ENCODE measurements at regions not wholly inside any gene's neighbourhood (a gene's known extent, or its start where the extent isn't known, plus 50 kb on each side); places are given as distances from the start of the nearest gene placed in this dataset.
A peak's percentile ranks its signal among the peaks of the same experiment; 100 is the strongest.

DNA sequence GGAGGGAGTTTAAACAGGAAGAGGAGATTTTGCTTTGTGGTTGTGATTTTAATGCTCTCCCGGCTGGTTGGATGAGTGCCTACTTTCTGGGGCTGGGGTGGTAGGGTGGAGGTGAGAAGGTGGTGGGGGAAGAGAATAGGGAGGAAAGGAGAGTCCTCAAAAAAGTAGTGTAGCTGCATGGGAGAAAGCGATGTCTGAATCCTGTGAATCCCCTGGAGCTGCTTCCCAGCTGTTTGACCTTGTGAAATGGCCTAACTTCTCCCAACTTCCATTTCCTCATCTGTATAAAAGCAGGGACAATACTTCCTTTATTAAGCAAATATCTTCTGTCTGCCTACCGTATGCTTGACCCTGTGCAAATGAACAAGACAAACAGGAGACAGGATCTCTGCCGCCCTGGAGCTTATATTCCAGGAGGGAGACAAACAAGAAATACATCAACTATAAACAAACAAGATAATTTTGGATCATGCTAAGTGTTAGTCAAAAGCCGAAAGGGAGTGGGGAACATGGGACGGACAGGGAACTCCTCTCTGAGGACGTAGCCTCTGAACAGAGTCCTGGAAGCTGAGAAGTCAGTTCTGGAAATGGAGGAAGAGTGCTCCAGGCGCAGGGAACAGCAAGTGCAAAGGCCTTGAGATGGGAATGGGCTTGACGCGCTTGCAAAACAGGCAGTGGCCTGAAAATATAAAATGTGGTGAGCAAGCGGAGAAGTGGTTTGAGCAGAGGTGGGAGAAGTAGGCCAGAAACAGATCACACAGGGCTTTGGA is 103.5 kb downstream of the SPRY4 start:
- H3K4me3 ChIP-seq (replicated peaks; ENCODE audit: low read depth, low read length) = no peak overlapping the region
- TF ChIP-seq, protein P1, sequence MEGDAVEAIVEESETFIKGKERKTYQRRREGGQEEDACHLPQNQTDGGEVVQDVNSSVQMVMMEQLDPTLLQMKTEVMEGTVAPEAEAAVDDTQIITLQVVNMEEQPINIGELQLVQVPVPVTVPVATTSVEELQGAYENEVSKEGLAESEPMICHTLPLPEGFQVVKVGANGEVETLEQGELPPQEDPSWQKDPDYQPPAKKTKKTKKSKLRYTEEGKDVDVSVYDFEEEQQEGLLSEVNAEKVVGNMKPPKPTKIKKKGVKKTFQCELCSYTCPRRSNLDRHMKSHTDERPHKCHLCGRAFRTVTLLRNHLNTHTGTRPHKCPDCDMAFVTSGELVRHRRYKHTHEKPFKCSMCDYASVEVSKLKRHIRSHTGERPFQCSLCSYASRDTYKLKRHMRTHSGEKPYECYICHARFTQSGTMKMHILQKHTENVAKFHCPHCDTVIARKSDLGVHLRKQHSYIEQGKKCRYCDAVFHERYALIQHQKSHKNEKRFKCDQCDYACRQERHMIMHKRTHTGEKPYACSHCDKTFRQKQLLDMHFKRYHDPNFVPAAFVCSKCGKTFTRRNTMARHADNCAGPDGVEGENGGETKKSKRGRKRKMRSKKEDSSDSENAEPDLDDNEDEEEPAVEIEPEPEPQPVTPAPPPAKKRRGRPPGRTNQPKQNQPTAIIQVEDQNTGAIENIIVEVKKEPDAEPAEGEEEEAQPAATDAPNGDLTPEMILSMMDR (IDR thresholded peaks at IDR 0.05; ENCODE audit: low read length, missing control alignments) = no peak
- peak; percentile 37 for DNase-seq (ENCODE audit: low read depth)

DNA sequence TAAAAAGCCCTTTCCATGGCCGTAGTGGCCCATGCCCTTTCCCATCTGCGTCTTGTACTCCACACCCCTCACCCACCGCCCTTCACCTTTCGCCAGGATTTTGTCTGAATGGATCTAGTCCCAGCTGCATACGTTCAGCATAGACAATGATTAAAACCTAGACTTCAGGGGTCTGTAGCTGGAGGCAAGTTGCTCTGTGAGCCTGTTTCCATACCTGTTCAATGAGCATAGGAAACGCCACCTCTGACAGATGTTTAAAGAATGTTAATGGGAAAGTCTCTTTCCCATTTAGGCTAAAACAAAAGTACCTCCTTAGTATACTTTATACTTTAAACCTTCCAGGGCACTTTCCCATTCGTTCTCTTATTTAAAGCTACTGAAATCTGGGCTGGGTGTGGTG is 105.7 kb downstream of the SPRY4 start:
- DNase-seq (ENCODE audit: low read depth) = no peak
- H3K4me3 ChIP-seq (replicated peaks; ENCODE audit: low read depth, low read length) = no peak overlapping the region
- TF ChIP-seq, protein P1 (IDR thresholded peaks at IDR 0.05; ENCODE audit: low read length, missing control alignments) = no peak

DNA sequence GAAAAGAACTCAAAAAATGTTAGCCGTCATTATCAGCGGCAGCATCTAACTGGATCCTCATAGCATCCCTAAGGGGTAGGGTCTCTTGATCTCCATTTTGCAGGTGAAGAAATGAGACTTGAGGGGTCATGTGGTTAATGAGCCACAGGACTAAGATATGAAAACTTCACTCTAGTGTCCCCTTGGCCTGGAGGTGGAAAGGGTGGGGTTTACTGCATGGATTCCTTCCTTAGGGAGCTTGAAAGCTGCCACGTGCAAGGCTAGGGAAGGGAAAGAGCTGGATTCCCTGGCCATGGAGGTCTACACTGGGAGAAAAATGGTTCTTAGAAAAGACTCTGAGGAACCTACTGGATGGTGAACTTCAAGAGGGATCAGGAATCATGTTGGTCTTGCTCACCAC is 107.9 kb downstream of the SPRY4 start:
- no peak overlapping the region for H3K4me3 ChIP-seq (replicated peaks; ENCODE audit: low read depth, low read length)
- DNase-seq (ENCODE audit: low read depth) = no peak
- TF ChIP-seq, protein P1 (IDR thresholded peaks at IDR 0.05; ENCODE audit: low read length, missing control alignments) = no peak

DNA sequence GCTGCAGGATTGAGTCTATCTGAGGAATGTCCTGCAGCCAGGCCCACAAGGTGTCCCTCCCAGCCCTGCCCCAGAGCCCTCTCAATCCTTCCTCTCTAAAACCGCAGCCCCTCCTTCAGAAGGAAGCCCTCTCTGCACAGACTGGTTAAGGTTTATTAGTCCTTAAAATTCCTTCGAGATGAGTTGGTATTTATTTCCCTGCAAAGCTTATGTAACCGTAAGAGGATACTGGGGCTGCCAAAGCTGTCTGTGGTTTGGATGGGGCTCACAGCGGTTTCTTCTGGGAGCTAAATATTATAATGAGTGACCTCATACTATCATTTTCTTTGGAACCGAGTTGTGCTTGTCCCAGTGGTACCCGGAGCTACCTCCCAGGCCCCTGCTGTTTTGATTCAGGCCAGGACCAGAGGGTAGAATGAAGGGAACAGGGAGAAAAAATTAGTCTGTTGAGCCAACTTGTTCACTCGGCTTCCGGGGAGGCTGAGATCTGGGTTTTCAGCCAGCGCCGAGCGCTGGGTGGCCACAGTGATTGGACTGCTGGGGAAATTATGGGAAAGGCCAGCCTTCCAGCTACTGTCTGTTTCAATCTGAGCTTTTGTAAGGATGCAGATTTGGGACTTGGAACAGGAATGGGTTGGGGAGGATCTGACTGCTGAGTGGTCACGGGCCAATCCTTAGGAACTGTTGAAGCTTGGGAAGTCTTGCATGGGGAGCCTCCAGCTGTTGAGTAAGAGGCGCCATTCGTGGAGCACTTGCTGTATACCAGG is 107.5 kb downstream of the NDFIP1 start:
- H3K4me3 ChIP-seq (replicated peaks; ENCODE audit: low read depth, low read length) = peak overlapping the region; percentile 39
- TF ChIP-seq, protein P1 (IDR thresholded peaks at IDR 0.05; ENCODE audit: low read length, missing control alignments) = no peak
- DNase-seq (ENCODE audit: low read depth) = peak; percentile 97

DNA sequence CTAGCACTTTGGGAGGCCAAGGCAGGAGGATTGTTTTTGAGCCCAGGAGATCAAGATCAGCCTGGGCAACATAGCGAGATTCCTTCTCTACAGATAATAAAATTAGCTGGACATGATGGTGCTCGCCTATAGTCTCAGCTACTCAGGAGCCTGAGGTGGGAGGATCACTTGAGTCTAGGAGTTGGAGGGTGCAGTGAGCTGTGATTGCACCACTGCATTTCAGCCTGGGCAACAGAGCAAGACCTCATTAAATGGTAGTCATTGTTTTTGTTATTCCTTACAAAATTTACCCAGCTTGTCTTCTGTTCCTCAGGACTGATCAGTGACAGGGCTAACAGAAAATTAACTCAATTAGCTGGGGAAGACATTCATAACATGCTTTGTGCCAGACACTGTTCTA is 104.5 kb downstream of the NDFIP1 start:
- no peak for DNase-seq (ENCODE audit: low read depth)
- TF ChIP-seq, protein P1 (IDR thresholded peaks at IDR 0.05; ENCODE audit: low read length, missing control alignments) = no peak

DNA sequence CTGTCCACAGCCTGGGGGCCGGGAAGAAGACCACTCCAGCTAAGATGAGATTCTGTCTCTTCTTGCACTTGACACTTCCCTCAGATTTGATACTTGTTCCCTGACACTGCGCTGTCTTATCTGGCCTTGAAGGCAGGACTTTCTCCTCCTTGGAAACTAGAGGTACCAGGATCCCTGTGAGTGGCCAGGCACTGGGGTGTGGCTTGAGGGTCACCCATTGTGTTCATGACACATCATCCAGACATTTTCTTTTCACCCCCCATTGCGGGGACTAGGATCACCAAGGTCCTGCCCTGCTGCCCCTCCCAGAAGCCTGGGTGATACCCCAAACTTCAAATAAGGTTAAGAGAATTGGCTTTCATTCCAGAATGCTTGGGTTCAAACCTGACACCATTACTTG is 103.3 kb downstream of the NDFIP1 start:
- TF ChIP-seq, protein P1 (IDR thresholded peaks at IDR 0.05; ENCODE audit: low read length, missing control alignments) = no peak

More for the DNA sequence above, 104.5 kb downstream of the NDFIP1 start:
- H3K4me3 ChIP-seq (replicated peaks; ENCODE audit: low read depth, low read length) = no peak overlapping the region

More for the DNA sequence above, 103.3 kb downstream of the NDFIP1 start:
- DNase-seq (ENCODE audit: low read depth) = no peak
- H3K4me3 ChIP-seq (replicated peaks; ENCODE audit: low read depth, low read length) = no peak overlapping the region
